BLaER1 treated with 17β-estradiol and CSF1 and Interleukin-3, amounts not matched to agents 10 nM and 100 nM (cell line): ENCODE measurements at regions not wholly inside any gene's neighbourhood (a gene's known extent, or its start where the extent isn't known, plus 50 kb on each side); places are given as distances from the start of the nearest gene placed in this dataset.

Source experiments
- H3K27ac ChIP-seq, 11 experiments: shearing (Covaris generic); formaldehyde crosslinking; 2 replicates each; pipeline ENCODE4 v1.8.1; 2022
- H3K27me3 ChIP-seq, 11 experiments: shearing (Covaris generic); formaldehyde crosslinking; 2 replicates each; pipeline ENCODE4 v1.8.1; 2022
- H3K36me3 ChIP-seq, 11 experiments: shearing (Covaris generic); formaldehyde crosslinking; 2 replicates each; pipeline ENCODE4 v1.8.1; 2022
- H3K4me1 ChIP-seq, 10 experiments: shearing (Covaris generic); formaldehyde crosslinking; 2 replicates each; pipeline ENCODE4 v1.8.1; 2022
- H3K4me2 ChIP-seq, 11 experiments: shearing (Covaris generic); formaldehyde crosslinking; 2 replicates each; pipeline ENCODE4 v1.8.1; 2022
- H3K4me3 ChIP-seq, 10 experiments: shearing (Covaris generic); formaldehyde crosslinking; 2 replicates each; pipeline ENCODE4 v1.8.1; 2022
- H3K9ac ChIP-seq, 11 experiments: shearing (Covaris generic); formaldehyde crosslinking; 2 replicates each; pipeline ENCODE4 v1.8.1; 2022
- H3K9me3 ChIP-seq, 11 experiments: shearing (Covaris generic); formaldehyde crosslinking; replicated peaks in 1 of 11; 2 replicates each; pipeline ENCODE4 v1.8.1; 2022
- H4K20me1 ChIP-seq, 11 experiments: shearing (Covaris generic); formaldehyde crosslinking; 2 replicates each; pipeline ENCODE4 v1.8.1; 2022
- Cebpa-rat ChIP-seq, 11 experiments: shearing (Covaris generic); IDR thresholded peaks; 2 replicates each; pipeline ENCODE4 v1.8.1; 2022

GRCh38 chr20:50409495-50409894 lies 100.7 kb upstream of the PTPN1 start:
- no peak for TF ChIP-seq Cebpa-rat (IDR thresholded peaks at IDR 0.05)
- Histone ChIP-seq H3K27ac (peak overlapping the region in 1 of 11 experiments; percentile 47; a peak in 2 of 22 replicates), H3K36me3 (no peaks in the 10 kb centered on the region), H3K9me3 (peaks cover 5 to 16% (median 6%) of the 10 kb centered on the region in 11 experiments; a peak in 15 of 22 replicates), H4K20me1 (no peaks in the 10 kb centered on the region), H3K4me1 (peaks cover 0 to 24% (median 5%) of the 10 kb centered on the region in 10 experiments; a peak in 10 of 20 replicates), H3K27me3 (no peaks in the 10 kb centered on the region), H3K4me3 (no peak overlapping the region), H3K4me2 (peak overlapping the region in 5 of 11 experiments; percentile 17 to 77 (median 44); a peak in 9 of 22 replicates), H3K9ac (no peak overlapping the region)

- Histone ChIP-seq H3K27ac (no peak overlapping the region), H3K27me3 (no peaks in the 10 kb centered on the region)
Observed at GRCh38 chr20:50410343-50410742, 99.8 kb upstream of the PTPN1 start.

GRCh38 chr20:50412069-50412468 lies 98.1 kb upstream of the PTPN1 start:
- Histone ChIP-seq H3K27me3 (no peaks in the 10 kb centered on the region), H3K27ac (no peak overlapping the region), H3K36me3 (no peaks in the 10 kb centered on the region), H3K9ac (no peak overlapping the region), H4K20me1 (no peaks in the 10 kb centered on the region), H3K4me1 (peaks cover 0 to 24% (median 5%) of the 10 kb centered on the region in 10 experiments; a peak in 10 of 20 replicates), H3K4me2 (no peak overlapping the region), H3K4me3 (no peak overlapping the region), H3K9me3 (peaks cover 5 to 16% (median 6%) of the 10 kb centered on the region in 11 experiments; a peak in 15 of 22 replicates)
- TF ChIP-seq Cebpa-rat (IDR thresholded peaks at IDR 0.05), result no peak

More at GRCh38 chr20:50410343-50410742, 99.8 kb upstream of the PTPN1 start:
- H3K9ac ChIP-seq, result no peak overlapping the region
- peaks cover 5 to 16% (median 6%) of the 10 kb centered on the region in 11 experiments; a peak in 15 of 22 replicates for H3K9me3 ChIP-seq
- no peaks in the 10 kb centered on the region for H4K20me1 ChIP-seq
- no peak for TF ChIP-seq Cebpa-rat (IDR thresholded peaks at IDR 0.05)
- peaks cover 0 to 24% (median 5%) of the 10 kb centered on the region in 10 experiments; a peak in 10 of 20 replicates for H3K4me1 ChIP-seq
- H3K4me3 ChIP-seq, result no peak overlapping the region
- peak overlapping the region in 2 of 11 experiments; percentile 76 to 77; a peak in 4 of 22 replicates for H3K4me2 ChIP-seq
- H3K36me3 ChIP-seq, result no peaks in the 10 kb centered on the region

- H3K27ac ChIP-seq, result no peak overlapping the region
- H3K4me3 ChIP-seq, result no peak overlapping the region
- H3K9me3 ChIP-seq, result peaks cover 5 to 16% (median 6%) of the 10 kb centered on the region in 11 experiments; a peak in 15 of 22 replicates
- H3K4me1 ChIP-seq, result peaks cover 0 to 24% (median 5%) of the 10 kb centered on the region in 10 experiments; a peak in 10 of 20 replicates
- TF ChIP-seq Cebpa-rat (IDR thresholded peaks at IDR 0.05), result no peak
- H4K20me1 ChIP-seq, result no peaks in the 10 kb centered on the region
- no peak overlapping the region for H3K9ac ChIP-seq
- no peaks in the 10 kb centered on the region for H3K36me3 ChIP-seq
- no peaks in the 10 kb centered on the region for H3K27me3 ChIP-seq
- H3K4me2 ChIP-seq, result no peak overlapping the region
Observed at GRCh38 chr20:50412499-50412898, 97.7 kb upstream of the PTPN1 start.

- Histone ChIP-seq H3K36me3 (no peaks in the 10 kb centered on the region), H3K27me3 (no peaks in the 10 kb centered on the region), H3K4me1 (peaks cover 0 to 23% (median 5%) of the 10 kb centered on the region in 10 experiments; a peak in 10 of 20 replicates), H4K20me1 (no peaks in the 10 kb centered on the region), H3K27ac (no peak overlapping the region), H3K9ac (no peak overlapping the region), H3K4me3 (no peak overlapping the region), H3K9me3 (peaks cover 5 to 16% (median 6%) of the 10 kb centered on the region in 11 experiments; a peak in 15 of 22 replicates), H3K4me2 (no peak overlapping the region)
- no peak for TF ChIP-seq Cebpa-rat (IDR thresholded peaks at IDR 0.05)
Observed at GRCh38 chr20:50413088-50413500, 97.1 kb upstream of the PTPN1 start.

GRCh38 chr20:50415021-50415515 lies 95.1 kb upstream of the PTPN1 start:
- H4K20me1 ChIP-seq, result no peaks in the 10 kb centered on the region
- H3K27me3 ChIP-seq, result no peaks in the 10 kb centered on the region
- TF ChIP-seq Cebpa-rat (IDR thresholded peaks at IDR 0.05), result no peak
- no peak overlapping the region for H3K9ac ChIP-seq
- no peak overlapping the region for H3K27ac ChIP-seq
- H3K4me2 ChIP-seq, result no peak overlapping the region
- H3K4me1 ChIP-seq, result peaks cover 0 to 16% (median 0%) of the 10 kb centered on the region in 10 experiments; a peak in 7 of 20 replicates
- no peak overlapping the region for H3K4me3 ChIP-seq
- H3K36me3 ChIP-seq, result no peaks in the 10 kb centered on the region
- peaks cover 4 to 14% (median 6%) of the 10 kb centered on the region in 11 experiments; a peak in 15 of 22 replicates for H3K9me3 ChIP-seq

- Histone ChIP-seq H3K36me3 (no peaks in the 10 kb centered on the region), H3K27ac (no peak overlapping the region; a peak in 1 of 22 replicates), H3K4me3 (no peak overlapping the region), H3K9me3 (peaks cover 0 to 8% (median 0%) of the 10 kb centered on the region in 11 experiments; a peak in 6 of 22 replicates), H3K27me3 (no peaks in the 10 kb centered on the region), H3K9ac (0 out of 22 replicates have a peak overlapping the region, but pooled peaks of 1 of the 11 experiments have one; percentile 15), H3K4me2 (no peak overlapping the region), H3K4me1 (peaks cover 0 to 14% (median 0%) of the 10 kb centered on the region in 10 experiments; a peak in 4 of 20 replicates), H4K20me1 (no peaks in the 10 kb centered on the region)
- TF ChIP-seq Cebpa-rat (IDR thresholded peaks at IDR 0.05), result no peak
Observed at GRCh38 chr20:50415516-50416268, 94.5 kb upstream of the PTPN1 start.

- H3K36me3 ChIP-seq, result no peaks in the 10 kb centered on the region
- H3K9ac ChIP-seq, result no peak overlapping the region
- peaks cover 0 to 14% (median 0%) of the 10 kb centered on the region in 10 experiments; a peak in 4 of 20 replicates for H3K4me1 ChIP-seq
- TF ChIP-seq Cebpa-rat (IDR thresholded peaks at IDR 0.05), result no peak
- H3K27ac ChIP-seq, result no peak overlapping the region
- no peaks in the 10 kb centered on the region for H4K20me1 ChIP-seq
- peaks cover 1 to 10% (median 2%) of the 10 kb centered on the region in 11 experiments; a peak in 21 of 22 replicates for H3K9me3 ChIP-seq
- no peak overlapping the region for H3K4me3 ChIP-seq
- no peak overlapping the region for H3K4me2 ChIP-seq
- no peaks in the 10 kb centered on the region for H3K27me3 ChIP-seq
Observed at GRCh38 chr20:50416269-50417022, 93.7 kb upstream of the PTPN1 start.

GRCh38 chr20:50417023-50417329 lies 93.2 kb upstream of the PTPN1 start:
- Histone ChIP-seq H3K4me3 (no peak overlapping the region), H3K27me3 (no peaks in the 10 kb centered on the region), H3K27ac (no peak overlapping the region), H3K36me3 (no peaks in the 10 kb centered on the region), H3K9ac (no peak overlapping the region), H3K4me1 (peaks cover 0 to 14% (median 0%) of the 10 kb centered on the region in 10 experiments; a peak in 4 of 20 replicates), H4K20me1 (no peaks in the 10 kb centered on the region), H3K9me3 (peaks cover 6 to 15% (median 7%) of the 10 kb centered on the region in 11 experiments; a peak in 21 of 22 replicates), H3K4me2 (no peak overlapping the region)
- no peak for TF ChIP-seq Cebpa-rat (IDR thresholded peaks at IDR 0.05)
